H1 (cell line): ENCODE measurements at regions not wholly inside any gene's neighbourhood (a gene's known extent, or its start where the extent isn't known, plus 50 kb on each side); places are given as distances from the start of the nearest gene placed in this dataset.

ENCODE experiments used
- CTCF ChIA-PET: fragments of 300-600 bp; sonication (Branson Sonifier 250); formaldehyde crosslinking; loops from one replicate; lab custom pipeline; 2021; ENCODE audit not compliant: partially characterized antibody; lab: Charles Lee
- POLR2A ChIA-PET: fragments of 300-600 bp; sonication (Branson Sonifier 250); formaldehyde crosslinking; loops from one replicate; lab custom pipeline; 2021; ENCODE audit warnings: inconsistent platforms; ENCODE audit not compliant: partially characterized antibody; lab: Charles Lee
- DNase-seq, 2 experiments: peaks; one replicate each; pipeline versions ENCODE4 v3.0.0 to v3.0.0-alpha.2; 2010 to 2022; ENCODE audit warnings: low spot score in 2 of 2, low read depth in 1 of 2, mixed read lengths in 1 of 2
- FAIRE-seq: peaks from 2 replicates; lab custom pipeline; 2011; peaks lifted over from hg19 to GRCh38; lab: Jason Lieb, UNC
- H2AFZ ChIP-seq: 2 replicates; pipeline ENCODE4 v1.8.1; 2012; ENCODE audit warnings: low read length, inconsistent platforms
- H2AK5ac ChIP-seq: 2 replicates; pipeline ENCODE4 v1.6.1; 2013; ENCODE audit warnings: low read depth, low read length
- H2BK120ac ChIP-seq: replicated peaks from 2 replicates; pipeline ENCODE3; 2013; ENCODE audit warnings: low read depth, low read length, inconsistent platforms
- H2BK12ac ChIP-seq: 2 replicates; pipeline ENCODE4 v1.6.1; 2013; ENCODE audit warnings: low read depth, low read length
- H2BK15ac ChIP-seq: 2 replicates; pipeline ENCODE4 v1.6.1; 2013; ENCODE audit warnings: low read length
- H2BK20ac ChIP-seq: 2 replicates; pipeline ENCODE4 v1.6.1; 2013; ENCODE audit warnings: low read length
- H2BK5ac ChIP-seq: 2 replicates; pipeline ENCODE4 v1.6.1; 2013; ENCODE audit warnings: low read depth, low read length
- H3K14ac ChIP-seq: 2 replicates; pipeline ENCODE4 v1.6.1; 2013; ENCODE audit warnings: inconsistent platforms; ENCODE audit not compliant: insufficient read length
- H3K18ac ChIP-seq: 2 replicates; pipeline ENCODE4 v1.6.1; 2013; ENCODE audit warnings: low read length; ENCODE audit errors: extremely low read depth
- H3K23ac ChIP-seq: 2 replicates; pipeline ENCODE4 v1.6.1; 2013; ENCODE audit warnings: inconsistent platforms; ENCODE audit not compliant: insufficient read length
- H3K23me2 ChIP-seq: 2 replicates; pipeline ENCODE4 v1.6.1; 2013; ENCODE audit warnings: low read depth, low read length
- H3K27ac ChIP-seq: 2 replicates; pipeline ENCODE4 v1.6.1; 2011; ENCODE audit warnings: low read depth, low read length, inconsistent platforms
- H3K27me3 ChIP-seq, 4 experiments: replicated peaks in 1 of 4; 1 replicate in 1 of 4; 2 replicates in 3 of 4; pipeline versions ENCODE4 v1.6.1 to v1.8.1; 2011 to 2013; ENCODE audit warnings: low read length in 3 of 4, mild to moderate bottlenecking in 3 of 4, inconsistent platforms in 2 of 4, mixed read lengths in 2 of 4, moderate library complexity in 1 of 4; ENCODE audit not compliant: control insufficient read depth in 3 of 4, insufficient read depth in 3 of 4; ENCODE audit errors: extremely low read depth in 1 of 4
- H3K36me3 ChIP-seq, 4 experiments: 2 replicates each; pipeline versions ENCODE4 v1.6.1 to v1.8.1; 2011 to 2013; ENCODE audit warnings: mild to moderate bottlenecking in 4 of 4, low read length in 3 of 4, moderate library complexity in 2 of 4, control low read depth in 1 of 4, inconsistent platforms in 1 of 4; ENCODE audit not compliant: insufficient read depth in 4 of 4, control insufficient read depth in 2 of 4
- H3K4ac ChIP-seq: replicated peaks from 2 replicates; pipeline ENCODE3; 2013; ENCODE audit warnings: low read length, low read depth, mixed read lengths, inconsistent platforms; ENCODE audit not compliant: insufficient read length
- H3K4me1 ChIP-seq, 4 experiments: replicated peaks in 1 of 4; 1 replicate in 1 of 4; 2 replicates in 3 of 4; pipeline versions ENCODE4 v1.6.1 to v1.8.1; 2011 to 2013; ENCODE audit warnings: low read length in 3 of 4, inconsistent platforms in 2 of 4, mixed read lengths in 1 of 4; ENCODE audit not compliant: insufficient read depth in 4 of 4, control insufficient read depth in 3 of 4
- H3K4me2 ChIP-seq, 2 experiments: 2 replicates each; pipeline versions ENCODE4 v1.6.1 to v1.8.1; 2011 to 2013; ENCODE audit warnings: low read depth in 2 of 2, low read length in 2 of 2, control low read depth in 1 of 2, inconsistent platforms in 1 of 2, mild to moderate bottlenecking in 1 of 2; ENCODE audit not compliant: insufficient read depth in 1 of 2
- H3K4me3 ChIP-seq, 4 experiments: fragments of 200-600, 300-600 bp in 1 of 4; sonication (generic), shearing (Covaris generic), sonication (Bioruptor Twin) in 1 of 4; 2 replicates each; pipeline versions ENCODE4 v1.5.1 to v1.8.1; 2011 to 2016; ENCODE audit warnings: low read length in 4 of 4, low read depth in 3 of 4, control low read depth in 2 of 4, inconsistent platforms in 2 of 4, mild to moderate bottlenecking in 2 of 4, mixed read lengths in 1 of 4, moderate library complexity in 1 of 4; ENCODE audit not compliant: insufficient read depth in 2 of 4; ENCODE audit errors: extremely low read depth in 1 of 4
- H3K56ac ChIP-seq: replicated peaks from 2 replicates; pipeline ENCODE3; 2013; ENCODE audit warnings: low read depth, mild to moderate bottlenecking, mixed read lengths, low read length, inconsistent platforms; ENCODE audit not compliant: insufficient read length
- H3K79me1 ChIP-seq: 2 replicates; pipeline ENCODE4 v1.6.1; 2013; ENCODE audit warnings: low read depth, low read length, control low read depth
- H3K79me2 ChIP-seq, 2 experiments: 2 replicates each; pipeline versions ENCODE4 v1.6.1 to v1.8.1; 2012 to 2013; ENCODE audit warnings: low read length in 2 of 2, mild to moderate bottlenecking in 2 of 2, inconsistent platforms in 1 of 2; ENCODE audit not compliant: insufficient read depth in 2 of 2, control insufficient read depth in 1 of 2
- H3K9ac ChIP-seq, 4 experiments: replicated peaks in 1 of 4; 1 replicate in 1 of 4; 2 replicates in 3 of 4; pipeline versions ENCODE4 v1.6.1 to v1.8.1; 2011 to 2013; ENCODE audit warnings: low read depth in 3 of 4, low read length in 3 of 4, control low read depth in 2 of 4, mild to moderate bottlenecking in 2 of 4, moderate library complexity in 2 of 4, inconsistent platforms in 1 of 4; ENCODE audit errors: extremely low read depth in 1 of 4
- H3K9me3 ChIP-seq, 2 experiments: 2 replicates each; pipeline versions ENCODE4 v1.6.1 to v1.8.1; 2012 to 2013; ENCODE audit warnings: mild to moderate bottlenecking in 2 of 2, moderate library complexity in 2 of 2, control low read depth in 1 of 2, inconsistent platforms in 1 of 2, low read depth in 1 of 2, low read length in 1 of 2, mixed read lengths in 1 of 2; ENCODE audit not compliant: insufficient read depth in 2 of 2
- H4K20me1 ChIP-seq, 2 experiments: replicated peaks in 1 of 2; 2 replicates each; pipeline versions ENCODE3 to v1.8.1; 2011 to 2013; ENCODE audit warnings: inconsistent platforms in 2 of 2, low read length in 2 of 2, mild to moderate bottlenecking in 1 of 2; ENCODE audit not compliant: insufficient read depth in 2 of 2, control insufficient read depth in 1 of 2
- H4K5ac ChIP-seq: 2 replicates; pipeline ENCODE4 v1.6.1; 2013; ENCODE audit warnings: low read length, low read depth, mixed read lengths, inconsistent platforms; ENCODE audit not compliant: insufficient read length
- H4K8ac ChIP-seq: 2 replicates; pipeline ENCODE4 v1.8.0; 2013; ENCODE audit warnings: mild to moderate bottlenecking, moderate library complexity, low read length, inconsistent platforms; ENCODE audit not compliant: insufficient read depth; ENCODE audit errors: extremely low read depth
- H4K91ac ChIP-seq: replicated peaks from 2 replicates; pipeline ENCODE3; 2013; ENCODE audit warnings: low read length, mixed read lengths, inconsistent platforms; ENCODE audit not compliant: insufficient read length
- CBX5 ChIP-seq: fragments of 300-800, 300-1000 bp; sonication (generic); IDR thresholded peaks from 2 replicates; pipeline ENCODE4 v1.7.1; 2016; ENCODE audit warnings: antibody characterized with exemption, low read length, low read depth
- CHD2 ChIP-seq: IDR thresholded peaks from 2 replicates; pipeline ENCODE4 v1.6.1; 2012; ENCODE audit warnings: low read length, improper control_type of control experiment
- CREB1 ChIP-seq: IDR thresholded peaks from 2 replicates; pipeline ENCODE4 v1.6.1; 2012; ENCODE audit warnings: inconsistent platforms
- FOSL1 ChIP-seq: IDR thresholded peaks from 2 replicates; pipeline ENCODE4 v1.6.1; 2011; ENCODE audit warnings: mild to moderate bottlenecking, low read depth, low read length, moderate library complexity; ENCODE audit not compliant: insufficient read depth
- KDM4A ChIP-seq: IDR thresholded peaks from one replicate; pipeline ENCODE4 v1.7.1; 2012; ENCODE audit warnings: low read depth, mild to moderate bottlenecking, moderate library complexity, low read length, inconsistent platforms; ENCODE audit not compliant: severe bottlenecking
- MAX ChIP-seq: IDR thresholded peaks from 2 replicates; pipeline ENCODE4 v1.6.1; 2012; ENCODE audit warnings: inconsistent platforms
- PHF8 ChIP-seq: fragments of 200-600 bp; sonication (generic); conservative IDR thresholded peaks from 2 replicates; pipeline ENCODE4 v1.7.1; 2012; ENCODE audit warnings: low read depth, mild to moderate bottlenecking, inconsistent platforms, low read length, moderate library complexity
- POLR2A ChIP-seq, 2 experiments: IDR thresholded peaks; 1 replicate in 1 of 2; 2 replicates in 1 of 2; pipeline ENCODE4 v1.6.1; 2011; ENCODE audit warnings: low read depth in 2 of 2, low read length in 2 of 2, mild to moderate bottlenecking in 2 of 2; ENCODE audit errors: control extremely low read depth in 1 of 2
- SAP30 ChIP-seq: fragments of 300-600 bp; sonication (generic); IDR thresholded peaks from 2 replicates; pipeline ENCODE4 v1.7.1; 2012; ENCODE audit warnings: low read length, moderate library complexity, mild to moderate bottlenecking, inconsistent platforms; ENCODE audit not compliant: insufficient read depth, insufficient replicate concordance
- SUZ12 ChIP-seq: fragments of 200-600 bp; sonication (generic); IDR thresholded peaks from 2 replicates; pipeline ENCODE4 v1.6.1; 2012; ENCODE audit warnings: mild to moderate bottlenecking, inconsistent platforms, low read length, moderate library complexity, mixed read lengths
- WGBS, 2 experiments: shearing (Covaris generic) in 1 of 2; methylation state at CpG; one replicate each; pipeline versions ENCODE4 v1.1.6 to v1.1.7; 2013 to 2015; ENCODE audit warnings: low lambda C conversion rate in 2 of 2, mixed read lengths in 2 of 2, inconsistent platforms in 1 of 2, low coverage in 1 of 2, missing lambda C conversion rate in 1 of 2; ENCODE audit not compliant: insufficient replicate concordance in 2 of 2, insufficient coverage in 1 of 2, insufficient read length in 1 of 2; ENCODE audit errors: extremely low coverage in 1 of 2, missing lambda C conversion rate in 1 of 2; 5-methylcytosine and 5-hydroxymethylcytosine counted together

DNA sequence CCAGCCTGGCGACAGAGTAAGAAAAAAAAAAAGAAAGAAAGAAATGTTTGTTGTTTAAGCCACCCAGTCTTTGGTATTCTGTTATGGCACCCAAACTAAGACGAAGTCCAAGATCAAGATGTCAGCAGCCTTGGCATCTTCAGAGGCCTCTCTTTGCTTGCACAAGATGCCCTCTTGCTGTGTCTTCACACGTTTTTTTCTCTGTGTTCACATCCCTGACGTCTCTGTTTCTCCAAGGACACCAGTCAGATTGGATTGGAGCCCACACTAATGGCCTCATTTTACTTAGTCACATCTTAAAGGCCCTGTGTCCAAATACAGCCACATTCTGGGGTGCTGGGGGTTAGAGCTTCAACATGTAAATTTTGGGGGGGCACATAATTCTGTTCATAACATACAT, 380.9 kb downstream of the GJA1 start:
- Histone ChIP-seq H3K9me3 (no peaks in the 10 kb centered on the region; a peak in 1 of 4 replicates), H3K4me2 (no peak overlapping the region), H3K18ac (no peak overlapping the region), H3K23ac (no peak overlapping the region), H4K8ac (no peak overlapping the region), H3K36me3 (peaks cover 0 to 10% (median 0%) of the 10 kb centered on the region in 4 experiments; a peak in 1 of 8 replicates), H2AK5ac (no peak overlapping the region), H2BK15ac (no peak overlapping the region), H3K23me2 (no peaks in the 10 kb centered on the region), H4K20me1 (no peaks in the 10 kb centered on the region), H3K56ac (no peak overlapping the region), H2BK20ac (no peak overlapping the region), H3K14ac (no peak overlapping the region), H3K27me3 (no peaks in the 10 kb centered on the region), H2AFZ (no peak overlapping the region), H2BK5ac (no peak overlapping the region), H2BK12ac (no peak overlapping the region), H2BK120ac (no peak overlapping the region), H3K79me1 (no peaks in the 10 kb centered on the region), H3K27ac (no peak overlapping the region), H3K4me3 (no peak overlapping the region), H3K9ac (no peak overlapping the region), H3K79me2 (no peaks in the 10 kb centered on the region), H4K91ac (no peak overlapping the region), H3K4me1 (no peaks in the 10 kb centered on the region), H4K5ac (no peak overlapping the region), H3K4ac (no peak overlapping the region)
- no peak for FAIRE-seq
- POLR2A ChIA-PET, result no interaction called here
- no peak for DNase-seq
- TF ChIP-seq CHD2 (no peak), POLR2A (IDR thresholded peaks at IDR 0.05; ENCODE audit: control extremely low read depth in 1 of 2, low read depth in 2 of 2, low read length in 2 of 2) (no peak), CREB1 (no peak), SUZ12 (no peak), KDM4A (no peak), MAX (no peak), CBX5 (no peak), PHF8 (no peak), SAP30 (no peak), FOSL1 (no peak)
- WGBS, 2 experiments, result 85% methylated on average over 4 of the region's 4 CpGs; no CpG with 5 or more reads in 1 of the 2 experiments
- CTCF ChIA-PET, result interaction anchor here (0.7 to 1.6 kb wide), 2 partner anchors 33 to 39 kb away, joined by 3 read pairs; no protein-coding TSS in a partner anchor
